ENCODE measurements at regions not wholly inside any gene's neighbourhood (a gene's known extent, or its start where the extent isn't known, plus 50 kb on each side); places are given as distances from the start of the nearest gene placed in this dataset.
A peak's percentile ranks its signal among the peaks of the same experiment; 100 is the strongest.

DNA sequence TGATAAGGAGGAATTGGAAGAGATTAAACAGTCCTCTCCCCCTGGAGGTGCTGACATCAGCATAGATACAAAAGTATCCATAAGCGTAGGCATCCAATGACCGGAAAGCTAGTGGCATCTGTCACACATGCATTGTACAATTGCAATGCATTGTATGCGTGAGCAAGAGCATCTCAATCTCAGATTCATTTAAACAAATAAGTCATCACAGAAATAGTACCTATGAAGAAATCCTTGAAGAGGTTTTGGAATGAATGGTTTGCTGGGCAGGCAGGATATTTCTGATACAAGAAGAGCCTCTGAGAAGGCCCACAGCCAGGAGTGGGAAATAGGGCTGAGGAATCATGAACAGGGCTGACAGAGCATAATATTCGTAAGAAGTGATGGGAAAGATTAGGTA lies 88.9 kb upstream of the ABCD3 start:
- ATAC-seq (no peak), DNase-seq (ENCODE audit: missing footprints) (no peak)
- intact Hi-C loops (cut with DNase I): loop anchor here (5.0 kb wide), 1 partner anchor 92 kb away; the partner anchor contains the start of gene ARHGAP29

DNA sequence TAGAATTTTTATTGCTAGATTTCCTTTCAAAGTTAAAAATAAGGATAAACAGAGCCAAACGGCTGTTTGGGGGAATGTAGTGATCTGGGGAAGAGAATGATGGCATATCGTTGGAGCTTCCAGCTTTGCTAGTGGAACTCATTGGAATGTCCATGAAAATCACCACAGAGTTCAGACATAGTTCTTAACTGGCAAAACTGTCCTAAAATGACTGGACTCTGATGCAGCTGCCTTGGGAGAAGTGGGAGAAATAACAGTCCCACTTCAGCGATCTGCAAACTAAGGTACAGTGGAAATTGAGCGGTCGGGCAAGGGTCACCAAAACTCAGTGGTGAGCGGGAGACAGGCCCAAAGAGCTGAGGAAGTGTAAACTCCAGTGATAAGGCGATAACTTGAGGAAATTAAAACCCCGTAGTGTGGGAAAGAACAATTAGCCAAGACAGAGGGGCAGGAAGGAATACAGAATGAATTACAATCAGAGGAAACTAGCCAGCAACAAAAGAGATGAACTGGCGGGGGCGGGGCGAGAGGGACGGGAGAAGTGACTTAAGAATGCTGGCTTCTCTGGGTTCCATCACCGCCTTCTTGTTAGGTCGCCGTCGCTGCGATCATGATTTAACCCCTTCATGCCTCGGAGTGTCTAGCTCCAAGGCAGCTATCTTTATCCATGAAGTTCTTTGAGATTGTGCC lies 89.8 kb upstream of the ARHGAP29 start:
- intact Hi-C loops (cut with DNase I): loop anchor here (2.0 to 5.0 kb wide), 2 partner anchors 90 to 282 kb away; partner anchors contain the start of gene ARHGAP29
- ATAC-seq: peak; percentile 48
- DNase-seq (ENCODE audit: missing footprints): peak; percentile 79

DNA sequence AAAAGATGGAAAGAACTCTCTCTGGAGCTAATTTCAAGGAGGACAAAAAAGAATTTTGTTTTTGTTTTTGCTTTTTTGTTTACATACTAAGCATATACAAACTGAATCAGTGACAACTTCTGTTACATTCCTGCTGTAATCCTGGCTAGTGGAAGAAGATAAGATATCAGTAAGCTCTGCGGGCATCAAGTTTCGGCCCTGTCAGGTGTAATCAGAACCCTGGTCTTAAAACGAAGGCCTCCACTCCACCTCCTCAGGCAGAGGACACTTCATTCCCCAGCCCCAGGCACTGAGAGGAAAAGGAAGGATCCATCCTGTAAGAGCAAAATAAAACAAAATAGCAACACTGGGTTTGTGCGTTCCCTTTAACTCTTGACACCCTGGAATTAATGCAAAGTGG lies 88.9 kb upstream of the ARHGAP29 start:
- intact Hi-C loops (cut with DNase I): loop anchor here (2.0 to 5.0 kb wide), 2 partner anchors 89 to 282 kb away; partner anchors contain the start of gene ARHGAP29
- no peak for DNase-seq (ENCODE audit: missing footprints)
- no peak for ATAC-seq

DNA sequence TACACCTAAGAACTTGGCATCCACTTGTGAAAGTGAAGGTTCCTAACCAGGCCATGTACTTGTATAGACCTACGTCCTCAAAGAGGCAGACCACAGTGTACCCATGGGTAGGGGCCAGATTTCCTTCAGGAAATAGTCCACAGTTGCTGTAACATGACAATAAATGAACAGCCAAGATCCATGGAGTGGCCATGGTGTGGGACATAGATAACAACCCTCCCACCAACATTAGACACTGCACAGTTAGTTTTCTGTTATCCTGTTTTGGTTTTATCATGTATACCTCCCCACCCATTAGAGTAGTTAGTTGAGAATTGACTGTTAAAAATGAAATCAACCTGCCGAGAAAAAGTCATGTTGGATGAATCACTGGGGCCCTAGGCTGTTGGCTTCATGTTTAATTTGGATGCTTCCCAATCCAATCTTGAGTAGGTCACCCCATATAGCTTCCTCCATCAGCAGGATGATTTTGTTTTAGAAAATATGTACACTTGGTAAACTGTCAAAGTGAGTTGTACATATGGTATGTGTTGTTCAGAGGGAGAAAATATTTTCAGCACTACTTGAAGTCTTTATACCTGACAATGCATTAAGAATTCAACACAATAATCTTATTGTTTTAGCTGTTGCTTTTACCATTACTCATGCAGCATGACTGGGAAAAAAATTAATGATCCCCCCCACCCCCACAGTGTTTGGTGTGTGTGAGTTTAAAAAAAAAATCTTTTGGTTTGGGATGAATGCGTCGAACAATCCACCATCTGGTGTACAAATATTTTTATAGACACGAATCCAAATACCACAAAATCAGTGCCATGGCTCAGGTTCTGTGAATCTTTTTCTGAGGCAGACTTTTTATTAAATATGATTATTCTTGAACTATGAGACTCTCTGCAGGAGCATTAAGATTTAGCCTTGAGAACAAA lies 88.3 kb upstream of the ARHGAP29 start:
- no peak for DNase-seq (ENCODE audit: missing footprints)
- intact Hi-C loops (cut with DNase I): loop anchor here (2.0 to 5.0 kb wide), 2 partner anchors 88 to 281 kb away; partner anchors contain the start of gene ARHGAP29
- peak; percentile 24 for ATAC-seq

DNA sequence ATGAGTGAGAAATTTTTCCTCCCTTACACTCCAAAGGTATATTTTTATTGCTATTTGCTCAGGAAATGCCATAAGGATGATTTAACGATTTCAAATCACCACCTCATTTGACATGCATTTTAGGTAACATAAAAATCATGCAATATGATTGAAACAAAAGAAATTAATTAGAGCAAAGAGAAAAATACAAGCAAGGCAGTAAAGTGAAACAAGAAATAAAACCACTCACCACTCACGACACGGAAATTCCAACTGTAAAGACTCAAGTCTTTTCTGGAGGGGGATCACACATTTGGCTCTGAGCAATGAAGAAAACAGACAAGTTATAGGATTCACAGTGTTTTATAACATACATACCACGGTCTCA lies 86.8 kb upstream of the ARHGAP29 start:
- intact Hi-C loops (cut with DNase I): no loop called here

DNA sequence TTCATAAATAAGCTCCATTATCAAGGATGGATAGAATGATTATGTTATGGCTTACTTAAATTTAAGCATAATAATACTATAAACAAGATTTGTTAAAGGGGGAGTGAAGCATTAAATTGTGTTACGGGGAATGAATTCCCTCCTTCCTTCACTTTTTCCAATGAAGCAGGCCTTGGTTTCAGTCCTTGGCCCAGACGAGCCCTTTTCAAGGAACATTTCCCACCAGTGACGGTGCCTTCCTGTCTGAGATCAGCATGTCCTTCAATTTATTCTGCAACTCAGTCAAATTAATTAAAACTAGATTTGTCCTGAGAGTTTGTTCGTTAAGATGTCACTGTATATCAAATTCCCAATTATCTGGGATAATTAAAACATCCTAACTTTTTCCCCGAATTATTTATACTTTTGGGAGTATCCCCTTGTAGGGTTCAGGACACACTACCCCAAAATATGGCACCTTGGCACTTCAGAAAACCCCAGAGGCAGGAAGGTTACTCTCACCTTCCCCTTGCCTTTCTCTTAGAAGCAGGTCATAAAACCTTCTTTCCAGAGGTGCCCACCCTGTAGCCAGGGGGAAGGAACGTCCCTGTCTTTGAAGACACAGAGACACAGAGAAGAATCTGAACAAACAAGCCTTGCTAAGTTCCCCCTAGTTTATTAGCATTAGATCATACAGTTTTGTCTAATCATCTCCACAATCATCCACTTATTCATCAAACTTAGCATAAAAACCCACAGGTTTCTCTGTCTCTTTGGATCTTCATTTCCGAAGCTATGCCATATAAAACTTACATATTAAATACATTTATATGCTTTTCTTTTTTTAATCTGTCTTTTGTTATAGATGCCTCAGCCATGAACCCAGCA lies 86.2 kb upstream of the ARHGAP29 start:
- intact Hi-C loops (cut with DNase I): loop anchor here (2.0 kb wide), 1 partner anchor 23 kb away; no protein-coding TSS in a partner anchor
- no peak for ATAC-seq

More for the DNA sequence above, 86.8 kb upstream of the ARHGAP29 start:
- ATAC-seq (no peak), DNase-seq (ENCODE audit: missing footprints) (no peak)

DNA sequence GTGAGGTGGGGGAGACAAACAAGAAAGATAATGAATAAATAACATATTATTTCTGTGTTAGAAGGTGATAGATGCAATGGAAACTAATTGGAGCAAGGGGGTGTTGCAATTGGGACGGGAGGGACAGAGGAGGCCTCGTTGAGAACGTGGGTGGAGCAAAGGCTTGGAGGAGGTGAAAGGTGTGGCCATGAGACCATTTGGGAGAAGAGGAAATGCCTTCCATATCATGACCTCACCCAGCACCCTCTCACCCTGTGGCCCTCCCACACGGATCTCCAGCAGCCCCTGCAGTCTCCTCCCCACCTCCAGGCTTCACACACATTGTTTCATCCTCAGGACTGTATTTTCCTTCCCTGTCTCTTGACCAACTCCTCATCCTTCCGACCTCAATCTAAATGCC lies 85.3 kb upstream of the ARHGAP29 start:
- no peak for DNase-seq (ENCODE audit: missing footprints)
- no peak for ATAC-seq
- intact Hi-C loops (cut with DNase I): loop anchor here (2.0 kb wide), 1 partner anchor 22 kb away; no protein-coding TSS in a partner anchor

More for the DNA sequence above, 86.2 kb upstream of the ARHGAP29 start:
- no peak for DNase-seq (ENCODE audit: missing footprints)

DNA sequence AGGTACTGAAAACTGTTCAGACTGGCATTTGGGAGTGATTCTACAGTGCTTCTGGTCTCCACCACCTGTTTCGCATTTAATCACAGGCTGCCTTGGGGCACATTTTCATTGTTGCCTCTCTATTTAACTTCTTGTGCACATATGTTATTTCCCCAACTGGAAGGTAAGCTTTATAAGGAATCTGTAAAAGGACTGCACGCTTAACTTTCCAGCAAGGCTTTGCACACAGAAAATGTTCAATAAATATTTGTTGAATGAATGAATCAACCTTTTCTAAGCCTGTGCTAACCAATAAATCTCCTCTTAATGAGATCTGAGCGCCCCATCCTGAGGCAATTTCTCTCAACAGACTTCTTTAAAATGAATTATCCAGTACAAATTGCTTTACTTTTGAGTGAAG lies 84.3 kb upstream of the ARHGAP29 start:
- intact Hi-C loops (cut with DNase I): loop anchor here (2.0 kb wide), 1 partner anchor 21 kb away; no protein-coding TSS in a partner anchor
- ATAC-seq (no peak), DNase-seq (ENCODE audit: missing footprints) (no peak)

DNA sequence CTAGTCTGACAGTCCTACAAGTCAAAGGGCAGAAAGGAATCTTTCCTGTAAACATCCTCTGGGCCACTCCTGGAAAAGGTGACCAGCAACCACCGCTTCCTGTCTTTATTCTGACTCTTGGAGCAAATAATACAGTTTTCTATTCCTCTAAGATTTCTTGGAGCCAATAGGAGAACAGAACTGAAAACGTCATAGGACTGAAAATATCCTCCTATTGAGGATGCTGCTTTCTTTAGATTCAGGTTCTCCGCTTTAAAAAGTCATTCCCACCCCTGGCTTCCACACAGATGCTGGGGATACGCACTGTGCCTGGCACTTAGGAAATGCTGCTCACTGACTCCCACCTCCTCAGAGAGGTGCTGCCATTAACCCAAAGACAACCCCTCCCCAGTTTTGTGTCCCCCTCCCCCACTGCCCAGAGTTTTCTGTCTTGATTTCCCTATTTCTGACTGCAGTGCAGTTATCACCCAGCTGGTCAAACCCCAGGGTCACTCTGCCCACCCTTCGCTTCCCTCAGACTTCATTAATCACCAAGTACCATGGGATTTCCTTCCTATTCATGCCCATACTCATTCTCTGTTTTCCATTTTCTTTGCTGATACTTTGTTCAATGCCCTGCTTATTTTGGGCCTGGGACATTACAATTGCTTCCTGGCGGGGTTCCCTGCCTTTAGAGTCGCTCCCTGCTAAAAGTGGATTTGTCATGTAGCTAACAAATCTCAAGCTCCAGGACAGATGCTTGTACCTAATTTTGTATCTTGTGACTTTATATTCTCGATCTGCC lies 82.1 kb upstream of the ARHGAP29 start:
- no peak for ATAC-seq
- DNase-seq (ENCODE audit: missing footprints): no peak
- intact Hi-C loops (cut with DNase I): no loop called here

DNA sequence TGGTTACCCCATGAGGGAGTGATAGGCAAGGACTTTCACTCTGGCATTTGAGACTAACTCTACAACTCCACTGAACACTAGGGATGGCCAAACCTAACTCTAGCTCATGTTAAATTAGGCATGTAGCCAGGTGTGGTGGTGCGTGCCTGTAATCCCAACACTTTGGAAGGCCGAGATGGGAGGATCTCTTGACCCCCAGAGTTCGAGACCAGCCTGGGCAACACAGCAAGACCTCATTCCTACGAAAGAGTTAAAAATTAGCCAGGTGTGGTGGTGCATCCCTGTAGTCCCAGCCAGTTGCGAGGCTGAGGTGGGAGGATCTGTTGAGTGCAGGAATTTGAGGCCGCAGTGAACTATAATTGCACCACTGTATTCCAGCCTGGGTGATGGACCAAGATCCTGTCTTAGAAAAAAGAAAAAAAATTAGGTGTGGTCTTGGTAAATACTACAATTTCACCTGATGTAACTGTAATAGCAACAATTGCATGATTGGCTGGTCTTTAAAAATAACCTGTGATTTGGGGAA lies 81.2 kb upstream of the ARHGAP29 start:
- intact Hi-C loops (cut with DNase I): no loop called here
- ATAC-seq: no peak
- DNase-seq (ENCODE audit: missing footprints): no peak

DNA sequence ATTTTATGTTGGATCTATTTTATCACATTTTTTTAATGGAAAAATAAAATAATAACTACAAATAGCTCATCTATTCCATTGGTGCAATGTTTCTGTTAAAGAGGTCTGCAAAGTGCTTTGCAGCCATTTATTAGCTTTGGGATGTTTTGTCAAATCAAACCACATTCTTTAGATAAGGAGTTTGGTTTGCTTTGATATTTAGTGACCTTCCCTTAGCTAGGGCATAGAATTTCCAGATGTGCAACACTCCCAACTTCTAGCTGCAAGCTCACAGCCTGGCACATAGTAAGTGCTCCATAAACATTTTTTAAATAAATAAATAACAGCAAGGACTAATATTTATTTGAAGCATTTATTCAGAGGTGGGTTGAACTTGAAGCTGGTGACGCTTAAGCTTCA lies 80.4 kb upstream of the ARHGAP29 start:
- ATAC-seq (no peak), DNase-seq (ENCODE audit: missing footprints) (no peak)
- intact Hi-C loops (cut with DNase I): no loop called here

DNA sequence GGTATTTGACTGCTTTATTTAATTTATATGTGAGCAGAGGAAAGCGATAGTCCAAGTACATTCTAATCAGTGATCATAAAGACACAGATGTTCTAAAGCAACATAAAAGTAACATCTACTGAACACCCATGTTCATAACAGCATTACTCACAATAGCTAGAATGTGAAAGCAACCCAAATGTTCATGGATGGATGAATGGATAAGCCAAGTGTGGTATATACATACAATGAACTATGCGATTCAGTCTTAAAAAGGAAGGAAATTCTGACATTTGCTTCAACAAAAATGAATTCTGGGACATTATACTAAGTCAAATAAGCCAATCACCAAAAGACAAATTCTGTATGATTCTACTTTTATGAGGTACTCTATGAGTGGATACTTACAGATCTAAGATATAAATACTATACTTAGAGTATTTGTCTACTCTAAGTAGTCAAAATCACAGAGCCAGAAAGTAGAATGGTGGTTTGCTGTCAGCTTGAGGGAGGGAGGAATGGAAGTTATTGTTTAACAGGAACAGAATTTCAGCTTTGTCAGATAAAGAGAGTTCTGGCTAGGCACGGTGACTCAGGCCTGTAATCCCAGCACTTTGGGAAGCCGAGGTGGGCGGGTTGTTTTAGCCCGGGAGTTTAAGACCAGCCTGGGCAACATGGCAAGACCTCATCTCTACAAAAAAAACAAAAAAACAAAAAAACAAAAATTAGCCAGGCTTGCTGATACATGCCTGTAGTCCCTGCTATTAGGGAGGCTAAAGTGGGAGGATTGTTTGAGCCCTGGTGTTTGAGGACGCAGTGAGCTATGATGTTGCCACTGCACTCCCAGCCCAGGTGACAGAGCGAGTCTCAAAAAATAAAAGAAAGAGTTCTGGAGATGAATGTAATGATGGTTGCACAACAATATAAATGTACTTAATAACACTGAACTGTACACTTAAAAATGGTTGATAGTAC lies 79.7 kb upstream of the ARHGAP29 start:
- DNase-seq (ENCODE audit: missing footprints) (no peak), ATAC-seq (no peak)
- intact Hi-C loops (cut with DNase I): no loop called here

DNA sequence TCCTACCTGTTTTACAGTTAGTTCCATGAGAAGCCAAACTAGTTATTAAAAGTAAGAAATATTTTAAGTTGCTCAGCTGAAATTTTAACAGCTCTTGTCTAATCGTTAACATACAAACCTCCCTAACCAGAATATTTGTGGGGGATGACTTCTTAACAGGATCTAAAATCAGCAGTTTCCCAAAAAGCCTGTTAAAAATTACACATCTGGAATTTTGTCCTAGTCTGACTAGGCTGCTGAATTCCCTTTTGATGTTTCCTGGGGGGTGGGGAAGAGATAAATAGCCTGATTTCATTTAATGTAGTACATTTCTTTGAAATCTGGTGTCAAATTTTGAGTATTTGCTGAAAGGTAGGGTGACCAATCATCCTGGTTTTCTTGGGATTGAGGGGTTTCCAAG lies 78.8 kb upstream of the ARHGAP29 start:
- intact Hi-C loops (cut with DNase I): no loop called here
- DNase-seq (ENCODE audit: missing footprints): no peak
- no peak for ATAC-seq

DNA sequence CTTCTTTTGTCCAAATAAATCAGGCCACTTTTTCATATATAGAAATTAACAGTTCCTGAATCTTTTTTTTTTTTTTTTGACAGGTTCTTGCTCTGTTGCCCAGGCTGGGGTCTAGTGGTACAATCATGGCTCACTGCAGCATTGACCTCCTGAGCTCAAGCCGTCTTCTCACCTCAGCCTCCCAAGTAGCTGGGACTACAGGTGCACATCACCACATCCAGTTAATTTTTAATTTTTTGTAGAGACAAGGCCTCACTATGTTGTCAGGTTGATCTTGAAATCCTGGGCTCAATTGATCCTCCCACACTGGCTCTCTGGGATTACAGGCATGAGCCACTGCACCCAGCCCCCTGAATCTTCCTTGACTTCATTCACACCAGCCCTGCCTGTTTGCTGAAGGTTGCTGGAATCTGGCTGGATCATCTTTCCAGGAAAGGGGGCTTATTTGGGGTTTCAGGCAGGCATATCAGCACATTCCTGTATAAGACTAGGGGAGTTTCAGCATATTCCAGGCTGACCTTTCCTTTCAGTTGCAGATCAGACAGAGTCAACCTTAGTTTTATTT lies 78.2 kb upstream of the ARHGAP29 start:
- DNase-seq (ENCODE audit: missing footprints): no peak
- no peak for ATAC-seq
- intact Hi-C loops (cut with DNase I): no loop called here

DNA sequence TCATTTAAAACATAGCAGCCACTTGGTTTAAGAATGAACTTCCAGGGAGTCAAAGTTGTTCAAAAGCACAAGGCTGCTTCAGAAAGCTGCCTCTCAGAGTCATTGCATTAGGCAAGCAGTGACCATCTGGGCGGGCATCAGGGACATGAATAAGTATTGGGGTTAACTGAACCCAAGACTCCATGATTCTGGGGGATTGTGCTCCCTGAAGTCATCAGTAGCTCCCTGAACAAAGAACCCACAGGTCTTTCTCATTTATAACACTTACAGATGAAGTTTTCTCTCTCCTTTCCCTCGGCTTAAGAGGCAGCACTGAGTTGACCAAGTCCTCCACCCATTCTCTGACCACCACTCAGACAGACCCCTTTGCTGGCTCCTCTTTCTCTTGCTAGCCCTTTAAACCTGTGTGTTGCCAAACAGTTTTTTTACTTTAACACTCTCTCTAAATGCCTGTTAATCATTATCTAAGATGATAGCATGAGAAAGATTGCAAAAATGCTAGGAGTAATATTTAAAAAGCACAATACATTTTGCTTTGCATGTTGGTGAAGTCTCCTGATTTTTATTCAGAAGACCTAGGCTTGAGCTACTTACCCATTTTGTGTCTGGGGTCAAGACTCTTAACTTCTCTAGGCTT lies 77.0 kb upstream of the ARHGAP29 start:
- DNase-seq (ENCODE audit: missing footprints) (no peak), ATAC-seq (no peak)
- intact Hi-C loops (cut with DNase I): no loop called here

Data from Right ventricle myocardium inferior (tissue), 1 donor.